ENCODE measurements at regions not wholly inside any gene's neighbourhood (a gene's known extent, or its start where the extent isn't known, plus 50 kb on each side); places are given as distances from the start of the nearest gene placed in this dataset.

GRCh38 chr1:117812869-117813511 is 116.4 kb downstream of the GDAP2 start:
- BruUV-seq (replicated peaks), result no TSS peak

More at GRCh38 chr1:117812869-117813511, 116.4 kb downstream of the GDAP2 start:
- H3K4me2 ChIP-seq (ENCODE audit: low read length), result no peak overlapping the region
- intact Hi-C loops (cut with micrococcal nuclease), result no loop called here
- ChIA-PET RAD21 (ENCODE audit: low non-redundant PET in 1 of 2, low total read pairs in 2 of 2, uncharacterized antibody in 2 of 2, unreplicated experiment in 2 of 2) (no interaction called here), POLR2A (no interaction called here), CTCF (no interaction called here)
- H3K9me2 ChIP-seq (ENCODE audit: insufficient read depth), result no peaks in the 10 kb centered on the region
- H3K4me3 ChIP-seq (replicated peaks in 1 of 2; ENCODE audit: low read depth in 1 of 2, low read length in 2 of 2), result no peak overlapping the region
- H3K36me3 ChIP-seq (ENCODE audit: control insufficient read depth in 1 of 2, insufficient read depth in 2 of 2, low read length in 2 of 2), result no peaks in the 10 kb centered on the region
- no peaks in the 10 kb centered on the region for H3K79me2 ChIP-seq (ENCODE audit: insufficient read depth, low read length)
- no peak overlapping the region for H3K9ac ChIP-seq (ENCODE audit: low read length)
- H3K9me3 ChIP-seq (ENCODE audit: control insufficient read depth in 1 of 2, insufficient read depth in 1 of 2, low read depth in 1 of 2, low read length in 2 of 2), result no peaks in the 10 kb centered on the region
- H4K20me1 ChIP-seq (ENCODE audit: insufficient read depth), result no peaks in the 10 kb centered on the region
- DNase-seq (ENCODE audit: low read depth, low spot score) (no peak), ATAC-seq (no peak)
- no peaks in the 10 kb centered on the region for H3K4me1 ChIP-seq (ENCODE audit: control insufficient read depth in 1 of 2, insufficient read depth in 2 of 2, low read length in 2 of 2)
- H3K27ac ChIP-seq (ENCODE audit: low read depth, low read length), result no peak overlapping the region
- no peak overlapping the region for H2AFZ ChIP-seq (ENCODE audit: low read depth, low read length, poor library complexity, severe bottlenecking)
- TF ChIP-seq MAX (IDR thresholded peaks at IDR 0.05) (no peak), FOSL1 (IDR thresholded peaks at IDR 0.05; ENCODE audit: low read depth) (no peak)
- H3K27me3 ChIP-seq (ENCODE audit: insufficient read depth, low read length), result peaks cover 7% of the 10 kb centered on the region; the same call in 1 of the 2 replicates
